Endodermal cell (in vitro differentiated cells): ENCODE measurements at regions not wholly inside any gene's neighbourhood (a gene's known extent, or its start where the extent isn't known, plus 50 kb on each side); places are given as distances from the start of the nearest gene placed in this dataset.
A peak's percentile ranks its signal among the peaks of the same experiment; 100 is the strongest.

Experiments
- DNase-seq: peaks from one replicate; pipeline ENCODE4 v3.0.0-alpha.2; 2017
- H3K27ac ChIP-seq: 2 replicates; pipeline ENCODE4 v1.5.1; 2013; ENCODE audit warnings: mild to moderate bottlenecking, low read depth, low read length, moderate library complexity
- H3K27me3 ChIP-seq: 2 replicates; pipeline ENCODE4 v1.6.1; 2013; ENCODE audit warnings: mild to moderate bottlenecking, low read length, moderate library complexity; ENCODE audit not compliant: insufficient read depth, control insufficient read depth, poor library complexity, severe bottlenecking
- H3K36me3 ChIP-seq: 2 replicates; pipeline ENCODE4 v1.7.0; 2013; ENCODE audit warnings: mild to moderate bottlenecking, low read length, moderate library complexity; ENCODE audit not compliant: control insufficient read depth, insufficient read depth
- H3K4me1 ChIP-seq: one replicate; pipeline ENCODE4 v1.7.0; 2013; ENCODE audit warnings: low read length; ENCODE audit not compliant: control insufficient read depth, insufficient read depth
- H3K4me3 ChIP-seq: 2 replicates; pipeline ENCODE4 v1.5.1; 2013; ENCODE audit warnings: mild to moderate bottlenecking, low read length, moderate library complexity
- H3K9ac ChIP-seq: 2 replicates; pipeline ENCODE4 v1.6.1; 2013; ENCODE audit warnings: mild to moderate bottlenecking, low read length, moderate library complexity; ENCODE audit not compliant: poor library complexity, severe bottlenecking; ENCODE audit errors: extremely low read depth
- H3K9me3 ChIP-seq: 2 replicates; pipeline ENCODE4 v1.6.1; 2013; ENCODE audit warnings: mild to moderate bottlenecking, low read length, moderate library complexity; ENCODE audit not compliant: control insufficient read depth
- H3K27ac Mint-ChIP-seq: 2 replicates; pipeline ENCODE4 v1.8.0; 2020; ENCODE audit warnings: mixed read lengths
- H3K27me3 Mint-ChIP-seq: 2 replicates; pipeline ENCODE4 v1.8.0; 2021; ENCODE audit warnings: mild to moderate bottlenecking, mixed read lengths; ENCODE audit not compliant: insufficient read depth
- H3K36me3 Mint-ChIP-seq: 2 replicates; pipeline ENCODE4 v1.8.0; 2020; ENCODE audit warnings: low read depth, mixed read lengths
- H3K4me1 Mint-ChIP-seq: 2 replicates; pipeline ENCODE4 v1.8.0; 2020; ENCODE audit warnings: mixed read lengths
- H3K4me3 Mint-ChIP-seq: 2 replicates; pipeline ENCODE4 v1.8.0; 2020; ENCODE audit warnings: mild to moderate bottlenecking, moderate library complexity, mixed read lengths
- H3K9me3 Mint-ChIP-seq: 2 replicates; pipeline ENCODE4 v1.8.0; 2020; ENCODE audit warnings: mild to moderate bottlenecking, mixed read lengths
- CTCF ChIP-seq: fragments of 200-600 bp; sonication (generic); conservative IDR thresholded peaks from 2 replicates; pipeline ENCODE4 v1.5.0; 2021; ENCODE audit warnings: antibody characterized with exemption, mild to moderate bottlenecking
- WGBS, 2 experiments: methylation state at CpG; one replicate each; pipeline versions ENCODE4 v1.1.5 to v1.1.7; 2013; ENCODE audit warnings: missing lambda C conversion rate in 2 of 2, mixed read lengths in 1 of 2; ENCODE audit not compliant: insufficient coverage in 1 of 2, insufficient read length in 1 of 2; 5-methylcytosine and 5-hydroxymethylcytosine counted together

GRCh38 chr6:15129887-15130286, 116.0 kb upstream of the JARID2 start:
- TF ChIP-seq CTCF = peak; percentile 50
- H3K36me3 Mint-ChIP-seq = no peaks in the 10 kb centered on the region
- H3K4me3 ChIP-seq = no peak overlapping the region
- no peak overlapping the region for H3K9ac ChIP-seq
- H3K27ac Mint-ChIP-seq = no peak overlapping the region
- H3K9me3 Mint-ChIP-seq = no peaks in the 10 kb centered on the region
- peaks cover 17% of the 10 kb centered on the region for H3K4me1 Mint-ChIP-seq
- 60 to 89% methylated on average over 1 to 4 of the region's 4 CpGs for WGBS, 2 experiments
- no peaks in the 10 kb centered on the region for H3K4me1 ChIP-seq
- no peaks in the 10 kb centered on the region for H3K36me3 ChIP-seq
- peaks cover 2% of the 10 kb centered on the region for H3K27me3 Mint-ChIP-seq
- DNase-seq = no peak
- H3K9me3 ChIP-seq = no peaks in the 10 kb centered on the region
- H3K27me3 ChIP-seq = no peaks in the 10 kb centered on the region
- H3K27ac ChIP-seq = no peak overlapping the region
- no peak overlapping the region for H3K4me3 Mint-ChIP-seq

- H3K9me3 Mint-ChIP-seq = no peaks in the 10 kb centered on the region
Observed at GRCh38 chr6:15131234-15131633, 114.6 kb upstream of the JARID2 start.

GRCh38 chr6:15131651-15132061, 114.2 kb upstream of the JARID2 start:
- Histone ChIP-seq H3K27me3 (no peaks in the 10 kb centered on the region), H3K4me3 (no peak overlapping the region), H3K4me1 (no peaks in the 10 kb centered on the region), H3K9ac (no peak overlapping the region), H3K36me3 (no peaks in the 10 kb centered on the region), H3K9me3 (no peaks in the 10 kb centered on the region), H3K27ac (no peak overlapping the region)
- Mint-ChIP-seq H3K9me3 (no peaks in the 10 kb centered on the region), H3K4me1 (peaks cover 17% of the 10 kb centered on the region), H3K27ac (no peak overlapping the region), H3K4me3 (no peak overlapping the region), H3K36me3 (no peaks in the 10 kb centered on the region), H3K27me3 (peaks cover 2% of the 10 kb centered on the region)
- TF ChIP-seq CTCF = no peak
- 93 to 98% methylated on average over 7 of the region's 7 CpGs for WGBS, 2 experiments
- DNase-seq = no peak

More at GRCh38 chr6:15131234-15131633, 114.6 kb upstream of the JARID2 start:
- H3K4me3 Mint-ChIP-seq = no peak overlapping the region
- no peaks in the 10 kb centered on the region for H3K9me3 ChIP-seq
- no peak for TF ChIP-seq CTCF
- no peak overlapping the region for H3K27ac ChIP-seq
- H3K36me3 Mint-ChIP-seq = no peaks in the 10 kb centered on the region
- H3K4me1 ChIP-seq = no peaks in the 10 kb centered on the region
- 73 to 89% methylated on average over 2 of the region's 2 CpGs for WGBS, 2 experiments
- peaks cover 17% of the 10 kb centered on the region for H3K4me1 Mint-ChIP-seq
- peaks cover 2% of the 10 kb centered on the region for H3K27me3 Mint-ChIP-seq
- H3K9ac ChIP-seq = no peak overlapping the region
- no peak for DNase-seq
- H3K4me3 ChIP-seq = no peak overlapping the region
- no peaks in the 10 kb centered on the region for H3K36me3 ChIP-seq
- H3K27me3 ChIP-seq = no peaks in the 10 kb centered on the region
- H3K27ac Mint-ChIP-seq = no peak overlapping the region
